GM12878 (cell line): ENCODE measurements at regions not wholly inside any gene's neighbourhood (a gene's known extent, or its start where the extent isn't known, plus 50 kb on each side); places are given as distances from the start of the nearest gene placed in this dataset.

Experiments used
- ATAC-seq: fragments of 200-7000 bp; cut with Tn5 transposase; 3 replicates; pipeline ENCODE4 v1.9.1; 2020; ENCODE audit warnings: mild to moderate bottlenecking, moderate library complexity
- BruUV-seq: library from RNA; stranded (reverse); fragments of 400-500 nt; replicated peaks from 2 replicates; lab custom pipeline; 2021; lab: Mats Ljungman, UMichigan
- CTCF ChIA-PET: fragments of 300-600 bp; sonication (Branson Sonifier 250); formaldehyde crosslinking; extraction: SDS; loops from one replicate; lab custom pipeline; 2021; ENCODE audit warnings: inconsistent platforms; lab: Yijun Ruan, JAX
- POLR2A ChIA-PET: fragments of 350-600 bp; formaldehyde crosslinking; extraction: SDS; loops from one replicate; lab custom pipeline; 2021; ENCODE audit warnings: inconsistent platforms; lab: Charles Lee
- RAD21 ChIA-PET: fragments of 300-600 bp; sonication (Branson Sonifier 250); formaldehyde crosslinking; loops from one replicate; lab custom pipeline; 2023; ENCODE audit warnings: antibody characterized with exemption; ENCODE audit not compliant: unreplicated experiment; lab: Charles Lee
- SMC1A ChIA-PET: fragments of 300-600 bp; sonication (Branson Sonifier 250); formaldehyde crosslinking; loops from one replicate; lab custom pipeline; 2023; ENCODE audit not compliant: unreplicated experiment, uncharacterized antibody; lab: Charles Lee
- DNase-seq: peaks from one replicate; pipeline ENCODE4 v3.0.0-alpha.2; 2011; ENCODE audit warnings: low read depth, low spot score
- FAIRE-seq: peaks from 3 replicates; lab custom pipeline; 2011; peaks lifted over from hg19 to GRCh38; lab: Jason Lieb, UNC
- H2AFZ ChIP-seq: 2 replicates; pipeline ENCODE4 v1.6.0; 2011; ENCODE audit warnings: low read depth, low read length, control low read depth; ENCODE audit not compliant: control insufficient read depth
- H3K27ac ChIP-seq: 2 replicates; pipeline ENCODE4 v1.5.1; 2011; ENCODE audit warnings: control low read depth; ENCODE audit not compliant: control insufficient read depth, insufficient read depth
- H3K27me3 ChIP-seq, 2 experiments: replicated peaks in 1 of 2; 2 replicates each; pipeline versions ENCODE4 v1.6.0 to v1.6.1; 2011; ENCODE audit warnings: low read length in 1 of 2; ENCODE audit not compliant: control insufficient read depth in 2 of 2, insufficient read depth in 2 of 2
- H3K36me3 ChIP-seq, 2 experiments: 2 replicates each; pipeline ENCODE4 v1.5.1; 2011; ENCODE audit warnings: low read length in 1 of 2; ENCODE audit not compliant: control insufficient read depth in 2 of 2, insufficient read depth in 2 of 2
- H3K4me1 ChIP-seq: 2 replicates; pipeline ENCODE4 v1.6.1; 2011; ENCODE audit warnings: mild to moderate bottlenecking, low read length, moderate library complexity, mixed read lengths; ENCODE audit not compliant: control insufficient read depth, insufficient read depth
- H3K4me2 ChIP-seq: 2 replicates; pipeline ENCODE4 v1.6.0; 2011; ENCODE audit warnings: control low read depth; ENCODE audit not compliant: control insufficient read depth, insufficient read depth
- H3K4me3 ChIP-seq: fragments of 200-600 bp; sonication (generic); 2 replicates; pipeline ENCODE4 v1.5.1; 2016
- H3K79me2 ChIP-seq: 2 replicates; pipeline ENCODE4 v1.6.0; 2011; ENCODE audit warnings: low read length; ENCODE audit not compliant: control insufficient read depth, insufficient read depth
- H3K9ac ChIP-seq: 2 replicates; pipeline ENCODE4 v1.8.0; 2011; ENCODE audit warnings: low read length, control low read depth, mixed read lengths; ENCODE audit not compliant: control insufficient read depth, insufficient read depth
- H3K9me3 ChIP-seq: replicated peaks from 3 replicates; pipeline ENCODE4 v1.5.1; 2011; ENCODE audit warnings: mild to moderate bottlenecking, low read length; ENCODE audit not compliant: control insufficient read depth, insufficient read depth
- H4K20me1 ChIP-seq: 2 replicates; pipeline ENCODE4 v1.6.0; 2011; ENCODE audit not compliant: control insufficient read depth, insufficient read depth
- ATF2 ChIP-seq: IDR thresholded peaks from 2 replicates; pipeline ENCODE4 v1.6.1; 2012; ENCODE audit warnings: low read length, inconsistent platforms
- ELK1 ChIP-seq: IDR thresholded peaks from 2 replicates; pipeline ENCODE4 v1.6.1; 2012; ENCODE audit warnings: low read depth, low read length, improper control_type of control experiment
- ESRRA ChIP-seq: IDR thresholded peaks from 2 replicates; pipeline ENCODE4 v1.6.1; 2012; ENCODE audit warnings: mild to moderate bottlenecking, low read length, improper control_type of control experiment
- IKZF1 ChIP-seq: fragments of 450-650 bp; conservative IDR thresholded peaks from 2 replicates; pipeline ENCODE4 v1.6.1; 2017; ENCODE audit warnings: antibody characterized with exemption, mild to moderate bottlenecking
- IKZF2 ChIP-seq, 2 experiments: fragments of 450-650 bp; IDR thresholded peaks; 2 replicates each; pipeline ENCODE4 v1.6.1; 2017; ENCODE audit warnings: mild to moderate bottlenecking in 2 of 2, moderate library complexity in 2 of 2
- KLF5 ChIP-seq: fragments of 450-650 bp; IDR thresholded peaks from 2 replicates; pipeline ENCODE4 v1.6.1; 2014; ENCODE audit warnings: mild to moderate bottlenecking; ENCODE audit not compliant: partially characterized antibody
- PAX5 ChIP-seq: IDR thresholded peaks from 2 replicates; pipeline ENCODE4 v1.6.1; 2011; ENCODE audit warnings: low read depth, low read length, borderline replicate concordance
- POLR2A ChIP-seq: IDR thresholded peaks from 2 replicates; pipeline ENCODE4 v1.6.1; 2011; ENCODE audit warnings: low read depth, mild to moderate bottlenecking, low read length
- RAD51 ChIP-seq: fragments of 450-650 bp; IDR thresholded peaks from 2 replicates; pipeline ENCODE4 v1.6.1; 2016; ENCODE audit warnings: moderate library complexity, mild to moderate bottlenecking, inconsistent platforms
- RUNX3 ChIP-seq: IDR thresholded peaks from 2 replicates; pipeline ENCODE4 v1.6.1; 2012; ENCODE audit warnings: low read length, inconsistent platforms
- WRNIP1 ChIP-seq: IDR thresholded peaks from 2 replicates; pipeline ENCODE4 v1.6.1; 2011; ENCODE audit warnings: low read depth, low read length, improper control_type of control experiment, borderline replicate concordance
- ZSCAN29 ChIP-seq: fragments of 450-650 bp; IDR thresholded peaks from 2 replicates; pipeline ENCODE4 v1.6.1; 2017; ENCODE audit warnings: mild to moderate bottlenecking, moderate library complexity
- WGBS: methylation state at CpG from one replicate; pipeline ENCODE4 v1.1.6; 2016; ENCODE audit warnings: low lambda C conversion rate; ENCODE audit not compliant: insufficient replicate concordance, insufficient coverage; ENCODE audit errors: missing lambda C conversion rate; 5-methylcytosine and 5-hydroxymethylcytosine counted together
- in situ Hi-C: fragments of 300-500 bp; cut with MboI; formaldehyde crosslinking; loops from 9 replicates; pipeline ENCODE4 v1.14.3; 2018; ENCODE audit warnings: mixed read lengths
- intact Hi-C: fragments of 100-400 bp; cut with micrococcal nuclease; formaldehyde crosslinking; loops from one replicate; pipeline ENCODE4 v1.14.2; 2022; ENCODE audit not compliant: unreplicated experiment

- TF ChIP-seq ATF2 = no peak
- TF ChIP-seq KLF5 = no peak
- TF ChIP-seq IKZF2 (IDR thresholded peaks at IDR 0.05) = no peak
- TF ChIP-seq ZSCAN29 = no peak
These were observed 2103.1 kb downstream of the TP53TG3F start (continued) for GRCh38 chr16:35562471-35562870.

GRCh38 chr16:35562919-35563318 lies 2103.5 kb downstream of the TP53TG3F start:
- DNase-seq = no peak
- no peak for ATAC-seq
- ChIA-PET SMC1A (interaction anchor here (0.7 to 2.1 kb wide), 3 partner anchors 20 to 42 kb away, joined by 3 to 7 read pairs (median 3); no protein-coding TSS in a partner anchor), RAD21 (interaction anchor here (0.6 to 1.8 kb wide), 2 partner anchors 10 to 39 kb away, joined by 3 to 5 read pairs; no protein-coding TSS in a partner anchor), POLR2A (no interaction called here), CTCF (interaction anchor here (1.4 kb wide), 1 partner anchor 18 kb away, joined by 3 read pairs; no protein-coding TSS in a partner anchor)
- no peaks in the 10 kb centered on the region for H3K27me3 ChIP-seq
- WGBS = 0% methylated on average over 1 of the region's 1 CpG
- no peaks in the 10 kb centered on the region for H3K79me2 ChIP-seq
- H3K4me3 ChIP-seq = no peak overlapping the region
- no peak for TF ChIP-seq ELK1
- TF ChIP-seq RUNX3 = no peak
- no peak for TF ChIP-seq POLR2A
- no peak for TF ChIP-seq RAD51
- no peak for TF ChIP-seq IKZF1
- no peak for TF ChIP-seq WRNIP1
- TF ChIP-seq ESRRA = no peak
- TF ChIP-seq PAX5 = no peak
- no peak overlapping the region for H3K9ac ChIP-seq
- no peak overlapping the region for H2AFZ ChIP-seq
- BruUV-seq = no TSS peak
- no peaks in the 10 kb centered on the region for H4K20me1 ChIP-seq
- no peaks in the 10 kb centered on the region; the same call in 2 of the 3 replicates for H3K9me3 ChIP-seq
- H3K27ac ChIP-seq = no peak overlapping the region
- no peaks in the 10 kb centered on the region for H3K36me3 ChIP-seq
- no peak for FAIRE-seq
- intact Hi-C loops (no loop called here), in situ Hi-C loops (no loop called here)
- H3K4me1 ChIP-seq = no peaks in the 10 kb centered on the region
- H3K4me2 ChIP-seq = no peak overlapping the region
